Heart right ventricle (tissue), 16 donors: ENCODE measurements at regions not wholly inside any gene's neighbourhood (a gene's known extent, or its start where the extent isn't known, plus 50 kb on each side); places are given as distances from the start of the nearest gene placed in this dataset.

Experiments
- ATAC-seq, 8 donors: fragments of 200-7000 bp; cut with Tn5 transposase; one replicate each; pipeline ENCODE4 v1.9.1; 2020; ENCODE audit warnings: mild to moderate bottlenecking in 8 of 8, moderate library complexity in 8 of 8, moderate number of reproducible peaks in 1 of 8
- DNase-seq, 2 donors: peaks; one replicate each; pipeline ENCODE4 v3.0.0-alpha.2; 2020
- H3K27ac ChIP-seq, 10 donors: fragments of 200-600 bp; sonication (generic) in 2 of 10; one replicate each; pipeline versions ENCODE4 v1.5.0 to v1.8.0; 2020 to 2022; ENCODE audit warnings: mild to moderate bottlenecking in 3 of 10
- H3K27me3 ChIP-seq, 7 donors: fragments of 200-600 bp; one replicate each; pipeline ENCODE4 v1.8.0; 2021 to 2022; ENCODE audit warnings: mild to moderate bottlenecking in 2 of 7
- H3K36me3 ChIP-seq, 9 donors: fragments of 200-600 bp; sonication (generic) in 1 of 9; one replicate each; pipeline versions ENCODE4 v1.5.0 to v1.8.0; 2020 to 2022; ENCODE audit warnings: mild to moderate bottlenecking in 2 of 9
- H3K4me1 ChIP-seq, 9 donors: fragments of 200-600 bp; sonication (generic) in 1 of 9; one replicate each; pipeline versions ENCODE4 v1.5.0 to v1.8.0; 2020 to 2022; ENCODE audit warnings: mild to moderate bottlenecking in 4 of 9
- H3K4me3 ChIP-seq, 10 donors: fragments of 200-600 bp; sonication (generic) in 2 of 10; one replicate each; pipeline versions ENCODE4 v1.5.0 to v1.8.0; 2020 to 2022; ENCODE audit warnings: mild to moderate bottlenecking in 7 of 10, moderate library complexity in 2 of 10
- H3K9me3 ChIP-seq, 11 donors: fragments of 200-600 bp in 10 of 11; sonication (generic) in 2 of 11; one replicate each; pipeline versions ENCODE4 v1.5.0 to v1.8.0; 2013 to 2022; ENCODE audit warnings: mild to moderate bottlenecking in 2 of 11, control low read depth in 1 of 11, moderate library complexity in 1 of 11
- CTCF ChIP-seq, 9 donors: fragments of 200-600 bp; sonication (generic) in 2 of 9; IDR thresholded peaks; one replicate each; pipeline versions ENCODE4 v1.5.0 to v1.8.0; 2021 to 2022; ENCODE audit warnings: antibody characterized with exemption in 9 of 9, mild to moderate bottlenecking in 5 of 9, moderate library complexity in 1 of 9
- WGBS, 2 donors: extraction: QIAGEN DNeasy Blood & Tissue Kit; methylation state at CpG; one replicate each; pipeline ENCODE4 v1.1.7; 2013; ENCODE audit warnings: inconsistent platforms in 1 of 2; 5-methylcytosine and 5-hydroxymethylcytosine counted together
- intact Hi-C, 10 donors: fragments of 100-400 bp; cut with DNase I; formaldehyde crosslinking; loops; one replicate each; pipeline versions ENCODE4 v1.11.1 to v1.14.2; 2022
- donor health status: Arrhythmogenic right ventricular cardiomyopathy.
- donor health status: ischemic (EF 13 %, LVEDD 7.1; RV severe dilation, severe dysfunction).
- donor health status: healthy with polysubstance abuse.
- donor health status: DM: no; HTN: yes; CAD: no.
- donor health status: DM: no; HTN: no; CAD: no.
- donor health status: ischemic (EF 25% LVEDD 6.9; RV normal size, moderate dysfunction).
- donor health status: ischemic (EF 25% LVEDD 5.7; RV mildly dilated, moderate dysfunction).
- donor health status: healthy.
- donor health status: DM: yes; HTN: yes; CAD: no.
- donor health status: Ischemic cardiomyopathy.
- donor health status: ischemic (EF 35%, LVEDD 5.7; RV mildly dilated, moderate dysfunction).
- donor health status: nonischemic (EF 11% LVEDD 7.7; RV severe dilation, severe dysfunction).
- donor health status: DM: yes; HTN: yes; CAD: no.
- donor health status: PGD.
- donor health status: ischemic (EF 29% LVEDD 5.4; RV normal size, mild dysfunction).
- donor health status: nonischemic (EF 23%, LVEDD 6.1; RV moderate dilation, normal function).

- H3K4me3 ChIP-seq, result no peak overlapping the region
- H3K36me3 ChIP-seq, result no peaks in the 10 kb centered on the region
- no peaks in the 10 kb centered on the region for H3K9me3 ChIP-seq
- no peaks in the 10 kb centered on the region for H3K4me1 ChIP-seq
- intact Hi-C loops, result no loop called here
- TF ChIP-seq CTCF (IDR thresholded peaks at IDR 0.05), result no peak
- DNase-seq, result no peak
- 73 to 75% methylated on average over 10 of the region's 10 CpGs for WGBS, 2 donors
- H3K27ac ChIP-seq, result no peak overlapping the region
- no peak for ATAC-seq
- H3K27me3 ChIP-seq, result peaks cover 0 to 23% (median 5%) of the 10 kb centered on the region in 7 donors
Measured at GRCh38 chr10:123522702-123523312, 143.3 kb upstream of the GPR26 start.

DNA sequence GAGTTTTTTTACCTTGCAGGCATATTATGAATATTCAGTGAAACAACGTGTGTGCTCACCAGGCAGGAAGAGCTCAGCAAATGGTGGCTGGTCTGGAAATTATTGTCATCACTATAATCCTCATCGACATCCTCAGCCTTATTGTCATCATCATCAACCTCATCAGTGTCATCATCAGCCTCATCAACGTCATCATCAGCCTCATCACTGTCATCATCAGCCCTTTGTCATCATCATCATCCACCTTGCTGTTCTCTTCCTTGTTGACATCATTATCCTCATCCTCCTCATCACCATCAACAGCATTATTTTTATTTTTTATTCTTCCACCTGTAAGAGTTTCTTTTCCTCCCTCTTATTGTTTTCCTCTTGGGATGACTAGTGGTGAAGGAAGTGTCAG is 142.3 kb upstream of the GPR26 start:
- DNase-seq, result no peak
- Histone ChIP-seq H3K4me1 (no peaks in the 10 kb centered on the region), H3K4me3 (no peak overlapping the region), H3K36me3 (no peaks in the 10 kb centered on the region), H3K27me3 (peaks cover 0 to 20% (median 7%) of the 10 kb centered on the region in 7 donors), H3K9me3 (no peaks in the 10 kb centered on the region), H3K27ac (no peak overlapping the region)
- ATAC-seq, result no peak
- 73 to 89% methylated on average over 3 of the region's 3 CpGs for WGBS, 2 donors
- intact Hi-C loops, result no loop called here
- TF ChIP-seq CTCF (IDR thresholded peaks at IDR 0.05), result no peak

DNA sequence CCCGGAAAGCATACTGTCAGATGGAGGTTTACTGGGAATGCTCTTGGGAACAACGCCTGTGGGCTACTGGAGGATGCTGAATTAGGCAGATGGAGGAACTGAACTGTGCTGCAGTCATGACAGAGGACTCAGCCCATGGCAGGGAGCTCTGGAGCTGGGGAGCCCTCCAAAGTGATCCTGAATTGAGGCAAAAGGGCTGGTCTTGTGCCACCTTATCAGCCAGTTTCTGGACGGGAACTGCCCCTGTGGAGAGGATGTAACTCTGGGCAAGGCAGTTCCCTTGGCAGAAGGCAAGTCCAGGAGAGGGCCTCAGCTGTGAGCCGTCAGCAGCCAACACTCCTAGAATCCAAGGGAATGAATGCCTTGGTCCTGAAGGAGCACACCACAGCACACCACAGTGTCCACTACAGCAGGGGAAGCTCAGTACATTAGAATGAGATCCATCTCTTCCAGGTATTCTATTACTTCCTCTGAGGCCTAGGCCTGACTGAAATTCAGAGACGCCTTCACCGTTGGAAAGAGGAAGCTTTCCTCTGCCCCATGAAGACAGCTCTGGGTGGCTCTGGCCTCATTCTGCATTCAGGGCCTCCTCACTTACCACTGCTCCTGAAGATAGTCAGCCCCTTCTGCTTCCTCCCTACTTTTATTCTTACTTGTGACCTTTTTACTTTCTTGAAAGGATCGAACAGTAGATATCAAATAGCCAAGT is 139.6 kb upstream of the GPR26 start:
- no peak for ATAC-seq
- Histone ChIP-seq H3K4me1 (no peaks in the 10 kb centered on the region), H3K27ac (no peak overlapping the region), H3K27me3 (peaks cover 0 to 39% (median 15%) of the 10 kb centered on the region in 7 donors), H3K4me3 (no peak overlapping the region), H3K36me3 (no peaks in the 10 kb centered on the region), H3K9me3 (peaks cover 0 to 3% (median 0%) of the 10 kb centered on the region in 11 donors)
- intact Hi-C loops, result no loop called here
- no peak for DNase-seq
- TF ChIP-seq CTCF (IDR thresholded peaks at IDR 0.05), result no peak
- WGBS, 2 donors, result 79 to 87% methylated on average over 7 of the region's 7 CpGs

DNA sequence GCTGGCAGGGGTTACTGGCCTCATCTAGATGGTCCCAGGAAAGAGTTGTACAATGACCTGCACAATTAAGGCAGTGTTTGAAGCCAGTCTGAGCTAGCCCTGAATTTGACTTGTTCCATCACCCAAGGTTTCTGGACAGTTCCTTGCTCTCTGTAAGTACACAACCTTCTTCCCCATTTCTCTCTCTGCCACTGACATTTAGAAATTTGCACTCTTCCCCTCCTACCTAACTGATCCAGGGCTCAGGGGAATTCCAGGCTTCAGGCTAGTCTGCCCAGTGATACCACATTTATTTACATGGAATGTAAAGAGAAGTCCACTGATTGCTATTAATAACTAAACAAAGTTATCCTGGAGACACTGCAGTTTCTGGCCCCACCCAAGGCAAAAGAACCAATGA is 139.0 kb upstream of the GPR26 start:
- Histone ChIP-seq H3K9me3 (peaks cover 0 to 9% (median 0%) of the 10 kb centered on the region in 11 donors), H3K27ac (no peak overlapping the region), H3K4me1 (no peaks in the 10 kb centered on the region), H3K36me3 (no peaks in the 10 kb centered on the region), H3K4me3 (no peak overlapping the region), H3K27me3 (peaks cover 0 to 41% (median 13%) of the 10 kb centered on the region in 7 donors)
- DNase-seq (no peak), ATAC-seq (no peak)
- TF ChIP-seq CTCF (IDR thresholded peaks at IDR 0.05), result no peak
- intact Hi-C loops, result no loop called here
